SK-N-SH (cell line): ENCODE measurements at regions not wholly inside any gene's neighbourhood (a gene's known extent, or its start where the extent isn't known, plus 50 kb on each side); places are given as distances from the start of the nearest gene placed in this dataset.

Experiments
- CTCF ChIP-seq: fragments of 200-600 bp; sonication (generic); IDR thresholded peaks from 2 replicates; pipeline ENCODE4 v1.6.1; 2017; ENCODE audit warnings: antibody characterized with exemption, mild to moderate bottlenecking, moderate library complexity
- EP300 ChIP-seq, 2 experiments: IDR thresholded peaks; 2 replicates each; pipeline versions ENCODE4 v1.4.0 to v1.6.1; 2012; ENCODE audit warnings: borderline replicate concordance in 1 of 2, low read depth in 1 of 2, low read length in 1 of 2
- EZH2phosphoT487 ChIP-seq: fragments of 200-600 bp; sonication (generic); IDR thresholded peaks from 2 replicates; pipeline ENCODE4 v1.6.1; 2017; ENCODE audit warnings: low read depth, mixed run types, mild to moderate bottlenecking, antibody characterized with exemption, moderate library complexity, borderline replicate concordance
- POLR2AphosphoS5 ChIP-seq: IDR thresholded peaks from 2 replicates; pipeline ENCODE4 v1.6.1; 2012; ENCODE audit warnings: low read depth, low read length
- RCOR1 ChIP-seq: fragments of 150-350 bp; IDR thresholded peaks from 2 replicates; pipeline ENCODE4 v1.6.1; 2017; ENCODE audit warnings: antibody characterized with exemption, low read length
- REST ChIP-seq: IDR thresholded peaks from 2 replicates; pipeline ENCODE4 v1.6.1; 2012; ENCODE audit warnings: mild to moderate bottlenecking, low read depth, low read length, moderate library complexity
- SMC3 ChIP-seq: IDR thresholded peaks from 2 replicates; pipeline ENCODE4 v1.6.1; 2012; ENCODE audit warnings: low read depth, low read length, improper control_type of control experiment
- TAF1 ChIP-seq: IDR thresholded peaks from 2 replicates; pipeline ENCODE4 v1.6.1; 2012; ENCODE audit warnings: low read depth, mild to moderate bottlenecking, low read length, moderate library complexity, borderline replicate concordance
- USF2 ChIP-seq: fragments of 150-350 bp; IDR thresholded peaks from 2 replicates; pipeline ENCODE4 v1.6.1; 2017; ENCODE audit warnings: antibody characterized with exemption, low read length, low read depth, borderline replicate concordance
- ZBTB33 ChIP-seq: IDR thresholded peaks from 2 replicates; pipeline ENCODE4 v1.4.0; 2012; ENCODE audit warnings: low read depth, borderline replicate concordance

- TF ChIP-seq SMC3 (no peak), POLR2AphosphoS5 (no peak), EZH2phosphoT487 (no peak), CTCF (no peak), ZBTB33 (no peak), REST (no peak), USF2 (no peak), EP300 (IDR thresholded peaks at IDR 0.05; ENCODE audit: borderline replicate concordance in 1 of 2, low read depth in 1 of 2, low read length in 1 of 2) (no peak), RCOR1 (no peak), TAF1 (no peak)
These were observed 386.2 kb downstream of the IRS2 start for GRCh38 chr13:109400209-109400608.
